Glutamatergic neuron (in vitro differentiated cells): ENCODE measurements at regions not wholly inside any gene's neighbourhood (a gene's known extent, or its start where the extent isn't known, plus 50 kb on each side); places are given as distances from the start of the nearest gene placed in this dataset.

ENCODE experiments used
- DNase-seq: peaks from one replicate; pipeline ENCODE4 v3.0.0; 2022
- H3K27ac Mint-ChIP-seq: one replicate; pipeline ENCODE4 v1.8.0; 2020; ENCODE audit warnings: mild to moderate bottlenecking, mixed read lengths, inconsistent platforms; ENCODE audit not compliant: unreplicated experiment
- H3K27me3 Mint-ChIP-seq: one replicate; pipeline ENCODE4 v1.8.0; 2020; ENCODE audit warnings: mild to moderate bottlenecking, moderate library complexity, mixed read lengths, inconsistent platforms; ENCODE audit not compliant: unreplicated experiment
- H3K36me3 Mint-ChIP-seq: one replicate; pipeline ENCODE4 v1.8.0; 2020; ENCODE audit warnings: mild to moderate bottlenecking, mixed read lengths, inconsistent platforms; ENCODE audit not compliant: unreplicated experiment
- H3K4me1 Mint-ChIP-seq: one replicate; pipeline ENCODE4 v1.8.0; 2020; ENCODE audit warnings: mild to moderate bottlenecking, low read depth, mixed read lengths, inconsistent platforms; ENCODE audit not compliant: unreplicated experiment
- H3K4me3 Mint-ChIP-seq: one replicate; pipeline ENCODE4 v1.8.0; 2020; ENCODE audit warnings: mild to moderate bottlenecking, mixed read lengths, inconsistent platforms; ENCODE audit not compliant: unreplicated experiment
- H3K9me3 Mint-ChIP-seq: one replicate; pipeline ENCODE4 v1.8.0; 2020; ENCODE audit warnings: mild to moderate bottlenecking, moderate library complexity, mixed read lengths, inconsistent platforms; ENCODE audit not compliant: unreplicated experiment
- CTCF ChIP-seq: fragments of 200-600 bp; sonication (generic); IDR thresholded peaks from one replicate; pipeline ENCODE4 v1.5.0; 2021; ENCODE audit not compliant: partially characterized antibody, unreplicated experiment

GRCh38 chr6:120604510-120604909 is 729.8 kb downstream of the TBC1D32 start:
- no peak overlapping the region for H3K27ac Mint-ChIP-seq
- H3K36me3 Mint-ChIP-seq: no peaks in the 10 kb centered on the region
- no peaks in the 10 kb centered on the region for H3K9me3 Mint-ChIP-seq
- TF ChIP-seq CTCF: no peak
- H3K4me3 Mint-ChIP-seq: no peak overlapping the region
- no peaks in the 10 kb centered on the region for H3K4me1 Mint-ChIP-seq
- H3K27me3 Mint-ChIP-seq: no peaks in the 10 kb centered on the region
- DNase-seq: no peak

GRCh38 chr6:120590611-120591010 is 743.7 kb downstream of the TBC1D32 start:
- H3K36me3 Mint-ChIP-seq: no peaks in the 10 kb centered on the region
- H3K9me3 Mint-ChIP-seq: no peaks in the 10 kb centered on the region
- H3K4me1 Mint-ChIP-seq: no peaks in the 10 kb centered on the region
- no peak for TF ChIP-seq CTCF
- no peak overlapping the region for H3K4me3 Mint-ChIP-seq
- no peaks in the 10 kb centered on the region for H3K27me3 Mint-ChIP-seq
- no peak overlapping the region for H3K27ac Mint-ChIP-seq
- no peak for DNase-seq

GRCh38 chr6:120588424-120588823 is 745.9 kb downstream of the TBC1D32 start:
- no peaks in the 10 kb centered on the region for H3K9me3 Mint-ChIP-seq
- DNase-seq: no peak
- H3K27me3 Mint-ChIP-seq: no peaks in the 10 kb centered on the region
- H3K4me1 Mint-ChIP-seq: no peaks in the 10 kb centered on the region
- H3K36me3 Mint-ChIP-seq: no peaks in the 10 kb centered on the region
- H3K4me3 Mint-ChIP-seq: no peak overlapping the region
- no peak overlapping the region for H3K27ac Mint-ChIP-seq
- TF ChIP-seq CTCF: no peak

GRCh38 chr6:120587381-120587780 is 746.9 kb downstream of the TBC1D32 start:
- no peaks in the 10 kb centered on the region for H3K9me3 Mint-ChIP-seq

More at GRCh38 chr6:120587381-120587780, 746.9 kb downstream of the TBC1D32 start:
- Mint-ChIP-seq H3K4me1 (no peaks in the 10 kb centered on the region), H3K36me3 (no peaks in the 10 kb centered on the region), H3K27me3 (no peaks in the 10 kb centered on the region), H3K4me3 (no peak overlapping the region), H3K27ac (no peak overlapping the region)
- no peak for DNase-seq
- TF ChIP-seq CTCF: no peak
